SHP77 treated with DMSO at 0.1 percent for 48 hours (cell line): ENCODE measurements at regions not wholly inside any gene's neighbourhood (a gene's known extent, or its start where the extent isn't known, plus 50 kb on each side); places are given as distances from the start of the nearest gene placed in this dataset.

ENCODE experiments used
- DNase-seq: peaks from one replicate; lab custom pipeline; 2025; lab: John Stamatoyannopoulos, UW

DNA sequence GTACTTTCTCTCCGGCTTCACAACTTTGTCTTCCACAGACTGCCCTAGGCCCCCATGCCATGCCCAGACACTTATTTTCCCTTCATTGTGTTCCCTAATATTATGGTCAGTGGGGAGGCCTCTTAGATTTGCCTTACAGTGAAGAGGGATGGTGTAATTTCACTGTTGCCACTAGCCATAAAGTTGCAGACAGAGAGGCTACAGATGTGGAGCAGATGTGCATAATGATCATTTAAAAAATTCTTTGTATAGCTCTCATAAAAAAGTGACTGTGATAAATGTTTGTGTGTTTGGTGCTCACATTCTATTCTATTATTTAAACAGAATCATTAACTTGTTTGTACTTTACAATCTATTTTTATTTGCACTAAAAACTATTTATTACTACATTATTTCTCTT lies 67.5 kb upstream of the FN1 start:
- no peak for DNase-seq

DNA sequence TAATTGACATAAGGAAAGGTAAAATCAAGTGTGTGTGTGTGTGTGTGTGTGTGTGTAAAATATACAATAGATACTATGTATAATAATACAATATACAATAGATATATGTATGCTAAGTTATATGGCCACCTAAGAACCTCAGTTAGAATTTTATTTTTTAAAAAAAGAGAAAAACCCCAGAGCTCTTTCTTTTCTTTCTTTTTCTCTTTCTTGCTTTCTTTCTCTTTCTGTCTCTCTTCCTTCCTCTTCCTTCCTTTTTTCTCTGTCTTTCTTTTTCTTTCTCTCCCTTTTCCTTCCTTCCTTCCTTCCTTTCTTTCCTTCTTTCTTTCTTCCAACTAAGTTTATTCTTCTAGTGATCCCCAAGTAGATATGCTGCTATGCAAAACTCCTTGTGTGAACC lies 64.6 kb upstream of the FN1 start:
- no peak for DNase-seq

GRCh38 chr2:215499331-215499730 lies 63.5 kb upstream of the FN1 start:
- no peak for DNase-seq

DNA sequence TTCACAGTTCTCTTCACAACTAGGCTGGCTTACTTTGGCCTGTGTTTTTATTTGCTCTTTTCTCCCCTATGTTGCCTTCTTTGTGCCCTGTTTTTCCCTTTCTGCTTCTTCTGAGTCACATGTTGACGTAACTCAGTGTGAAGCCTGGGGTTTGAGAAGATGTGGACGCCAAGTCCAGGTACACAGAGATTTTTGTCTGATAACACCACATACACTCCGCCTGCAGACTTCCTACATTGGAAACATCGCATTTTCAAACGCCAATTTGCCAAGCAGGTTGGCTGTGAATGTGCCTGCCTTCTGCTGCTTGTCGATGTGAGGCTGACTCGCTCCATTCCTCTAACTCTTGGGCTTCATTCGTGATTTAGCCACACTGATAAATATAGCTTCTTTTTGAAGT lies 62.6 kb upstream of the FN1 start:
- no peak for DNase-seq

GRCh38 chr2:215493376-215493775 lies 57.5 kb upstream of the FN1 start:
- DNase-seq, result no peak

GRCh38 chr2:215489288-215489848 lies 53.5 kb upstream of the FN1 start:
- DNase-seq, result no peak

- no peak for DNase-seq
Observed at GRCh38 chr2:215487002-215487372, 51.1 kb upstream of the FN1 start.

GRCh38 chr2:215486291-215487001 lies 50.6 kb upstream of the FN1 start:
- DNase-seq, result no peak
